ENCODE measurements at regions not wholly inside any gene's neighbourhood (a gene's known extent, or its start where the extent isn't known, plus 50 kb on each side); places are given as distances from the start of the nearest gene placed in this dataset.

DNA sequence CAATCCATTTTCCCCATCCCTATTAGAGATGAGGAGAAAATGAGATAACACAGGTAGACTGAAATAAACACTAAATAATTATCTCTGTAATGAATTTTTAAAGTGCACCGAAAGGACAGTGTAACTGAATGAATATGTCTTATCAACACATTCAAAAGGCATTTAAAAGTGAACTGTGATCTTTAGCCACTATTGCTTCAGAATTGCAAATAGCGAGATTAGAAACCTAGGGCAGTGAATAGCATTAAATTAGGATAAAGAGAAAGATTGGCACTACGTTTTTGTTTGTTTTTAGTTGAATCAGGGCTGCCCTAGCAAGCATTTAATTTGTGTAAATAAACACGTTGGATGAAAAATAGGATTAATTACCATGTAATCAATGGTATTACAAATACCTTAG is 537.5 kb downstream of the ELAVL2 start:
- TF ChIP-seq EZH2phosphoT487 (IDR thresholded peaks at IDR 0.05): no peak
- TF ChIP-seq, protein P1, sequence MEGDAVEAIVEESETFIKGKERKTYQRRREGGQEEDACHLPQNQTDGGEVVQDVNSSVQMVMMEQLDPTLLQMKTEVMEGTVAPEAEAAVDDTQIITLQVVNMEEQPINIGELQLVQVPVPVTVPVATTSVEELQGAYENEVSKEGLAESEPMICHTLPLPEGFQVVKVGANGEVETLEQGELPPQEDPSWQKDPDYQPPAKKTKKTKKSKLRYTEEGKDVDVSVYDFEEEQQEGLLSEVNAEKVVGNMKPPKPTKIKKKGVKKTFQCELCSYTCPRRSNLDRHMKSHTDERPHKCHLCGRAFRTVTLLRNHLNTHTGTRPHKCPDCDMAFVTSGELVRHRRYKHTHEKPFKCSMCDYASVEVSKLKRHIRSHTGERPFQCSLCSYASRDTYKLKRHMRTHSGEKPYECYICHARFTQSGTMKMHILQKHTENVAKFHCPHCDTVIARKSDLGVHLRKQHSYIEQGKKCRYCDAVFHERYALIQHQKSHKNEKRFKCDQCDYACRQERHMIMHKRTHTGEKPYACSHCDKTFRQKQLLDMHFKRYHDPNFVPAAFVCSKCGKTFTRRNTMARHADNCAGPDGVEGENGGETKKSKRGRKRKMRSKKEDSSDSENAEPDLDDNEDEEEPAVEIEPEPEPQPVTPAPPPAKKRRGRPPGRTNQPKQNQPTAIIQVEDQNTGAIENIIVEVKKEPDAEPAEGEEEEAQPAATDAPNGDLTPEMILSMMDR (IDR thresholded peaks at IDR 0.05): no peak
- no peak overlapping the region for H3K27ac Mint-ChIP-seq
- H3K9me3 Mint-ChIP-seq: no peaks in the 10 kb centered on the region
- H3K4me1 Mint-ChIP-seq: peaks cover 6% of the 10 kb centered on the region
- no peak for DNase-seq (ENCODE audit: low spot score)
- H3K27me3 Mint-ChIP-seq (ENCODE audit: insufficient read depth, low read depth): no peaks in the 10 kb centered on the region
- H3K4me3 ChIP-seq: no peak overlapping the region
- H3K9ac ChIP-seq: no peak overlapping the region
- no peak overlapping the region for H3K4me3 Mint-ChIP-seq
- H3K27me3 ChIP-seq: no peaks in the 10 kb centered on the region
- no peaks in the 10 kb centered on the region for H3K9me3 ChIP-seq (ENCODE audit: low read depth)
- no peaks in the 10 kb centered on the region for H3K79me2 ChIP-seq (ENCODE audit: low read depth)
- H3K4me2 ChIP-seq: peak overlapping the region; percentile 4
- H4K20me1 ChIP-seq (ENCODE audit: low read depth): no peaks in the 10 kb centered on the region
- no peaks in the 10 kb centered on the region for H3K36me3 Mint-ChIP-seq
- H2AFZ ChIP-seq (replicated peaks): no peak overlapping the region
- peaks cover 39% of the 10 kb centered on the region for H3K4me1 ChIP-seq
- H3K27ac ChIP-seq: no peak overlapping the region
- peaks cover 13% of the 10 kb centered on the region for H3F3A ChIP-seq (ENCODE audit: low read depth)
- H3K36me3 ChIP-seq: no peaks in the 10 kb centered on the region

DNA sequence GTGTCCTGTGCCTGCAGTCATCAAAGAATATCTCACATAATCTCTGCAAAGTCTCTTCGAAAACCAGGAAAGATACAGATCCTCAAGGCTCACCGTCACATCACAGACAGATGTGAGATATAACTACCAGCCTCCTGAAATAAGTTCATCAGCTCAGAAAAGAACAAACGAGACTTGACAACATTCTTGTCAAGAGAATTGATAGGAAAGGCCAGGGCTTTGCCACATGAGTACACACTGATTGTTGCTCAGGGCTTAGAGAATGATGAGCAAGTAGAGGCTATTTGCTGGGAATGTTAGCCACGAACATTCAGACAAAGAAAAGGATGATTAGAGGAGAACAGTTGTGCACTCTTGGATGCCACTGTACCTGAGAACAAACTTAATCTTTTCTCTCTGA is 535.1 kb downstream of the ELAVL2 start:
- H3K4me3 ChIP-seq: peak overlapping the region; percentile 17
- no peak for TF ChIP-seq EZH2phosphoT487 (IDR thresholded peaks at IDR 0.05)
- TF ChIP-seq, protein P1 (IDR thresholded peaks at IDR 0.05): no peak
- no peak for TF ChIP-seq EZH2 (IDR thresholded peaks at IDR 0.05)
- H3K79me2 ChIP-seq (ENCODE audit: low read depth): no peaks in the 10 kb centered on the region
- no peak overlapping the region for H2AFZ ChIP-seq (replicated peaks)
- peaks cover 45% of the 10 kb centered on the region for H3K4me1 ChIP-seq
- Mint-ChIP-seq H3K4me1 (peaks cover 6% of the 10 kb centered on the region), H3K9me3 (no peaks in the 10 kb centered on the region), H3K27ac (no peak overlapping the region), H3K4me3 (no peak overlapping the region), H3K36me3 (no peaks in the 10 kb centered on the region), H3K27me3 (ENCODE audit: insufficient read depth, low read depth) (no peaks in the 10 kb centered on the region)
- H4K20me1 ChIP-seq (ENCODE audit: low read depth): no peaks in the 10 kb centered on the region
- no peaks in the 10 kb centered on the region for H3K9me3 ChIP-seq (ENCODE audit: low read depth)
- no peak overlapping the region for H3K9ac ChIP-seq
- peak; percentile 90 for DNase-seq (ENCODE audit: low spot score)
- H3K4me2 ChIP-seq: peak overlapping the region; percentile 63
- H3K27me3 ChIP-seq: no peaks in the 10 kb centered on the region
- H3K27ac ChIP-seq: peak overlapping the region; percentile 88
- H3K36me3 ChIP-seq: no peaks in the 10 kb centered on the region
- peaks cover 13% of the 10 kb centered on the region for H3F3A ChIP-seq (ENCODE audit: low read depth)

DNA sequence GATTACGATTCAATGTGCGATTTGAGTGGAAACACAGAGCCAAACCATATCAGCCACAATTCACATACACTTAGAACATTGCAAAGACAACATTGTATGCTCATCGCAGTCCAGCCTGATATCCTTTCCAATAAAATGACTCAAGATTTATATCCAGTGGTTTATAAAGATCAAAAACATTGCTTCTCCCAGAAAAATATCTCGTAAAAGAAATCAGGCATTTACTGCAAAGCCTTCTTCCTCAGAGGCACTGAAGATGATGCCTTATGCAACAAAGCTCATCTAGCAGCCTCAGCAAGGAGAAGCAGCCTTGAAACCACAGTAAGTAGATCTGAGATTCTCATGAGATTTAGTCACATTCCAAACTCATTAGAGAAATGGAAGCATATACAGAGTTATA is 523.8 kb downstream of the ELAVL2 start:
- Histone ChIP-seq H2AFZ (replicated peaks) (peak overlapping the region; percentile 64), H3F3A (ENCODE audit: low read depth) (no peaks in the 10 kb centered on the region), H3K4me2 (no peak overlapping the region), H3K79me2 (ENCODE audit: low read depth) (no peaks in the 10 kb centered on the region), H3K9ac (no peak overlapping the region), H3K27ac (no peak overlapping the region), H3K4me1 (no peaks in the 10 kb centered on the region), H3K4me3 (no peak overlapping the region), H3K36me3 (no peaks in the 10 kb centered on the region), H4K20me1 (ENCODE audit: low read depth) (no peaks in the 10 kb centered on the region), H3K27me3 (no peaks in the 10 kb centered on the region), H3K9me3 (ENCODE audit: low read depth) (no peaks in the 10 kb centered on the region)
- no peak for DNase-seq (ENCODE audit: low spot score)
- H3K4me1 Mint-ChIP-seq: no peaks in the 10 kb centered on the region
- TF ChIP-seq EZH2phosphoT487 (IDR thresholded peaks at IDR 0.05) (no peak), EZH2 (IDR thresholded peaks at IDR 0.05) (no peak)
- TF ChIP-seq, protein P1 (IDR thresholded peaks at IDR 0.05): no peak
- H3K4me3 Mint-ChIP-seq: no peak overlapping the region
- H3K36me3 Mint-ChIP-seq: no peaks in the 10 kb centered on the region
- H3K27ac Mint-ChIP-seq: no peak overlapping the region
- H3K27me3 Mint-ChIP-seq (ENCODE audit: insufficient read depth, low read depth): no peaks in the 10 kb centered on the region
- H3K9me3 Mint-ChIP-seq: no peaks in the 10 kb centered on the region

Measured in neural progenitor cell (in vitro differentiated cells).